Activated CD4-positive, alpha-beta T cell treated with anti-CD3 and anti-CD28 coated beads for 48 hours (primary cell): ENCODE measurements at regions not wholly inside any gene's neighbourhood (a gene's known extent, or its start where the extent isn't known, plus 50 kb on each side); places are given as distances from the start of the nearest gene placed in this dataset.
"Not testable (repeated sequence)": the region's sequence is repeated elsewhere in the genome, so short reads cannot be mapped to it uniquely, and the experiment has no call there.

Experiments used
- DNase-seq: peaks from one replicate; pipeline ENCODE4 v3.0.0-alpha.2; 2020

- no peak for DNase-seq
Observed at GRCh38 chr11:28961726-28962125, 853.5 kb downstream of the METTL15 start.

DNA sequence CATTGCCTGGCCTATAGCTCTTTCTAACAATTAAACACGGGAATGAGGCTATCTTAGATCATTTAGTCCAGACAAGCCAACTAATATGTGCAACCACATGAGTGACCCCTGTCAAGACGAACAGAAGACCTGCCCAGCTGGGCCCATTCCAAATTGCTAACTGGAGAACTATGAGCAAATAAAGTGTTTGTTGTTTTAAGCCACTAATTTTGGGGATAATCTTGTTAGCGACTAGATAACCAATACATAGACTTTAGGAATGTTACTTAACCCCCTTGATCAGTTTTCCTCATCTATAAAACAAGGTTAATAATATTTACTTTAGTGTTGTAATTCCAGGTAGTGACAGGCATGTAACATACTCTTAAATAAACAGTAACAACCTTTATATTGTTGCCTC lies 848.3 kb downstream of the METTL15 start:
- DNase-seq: no peak

DNA sequence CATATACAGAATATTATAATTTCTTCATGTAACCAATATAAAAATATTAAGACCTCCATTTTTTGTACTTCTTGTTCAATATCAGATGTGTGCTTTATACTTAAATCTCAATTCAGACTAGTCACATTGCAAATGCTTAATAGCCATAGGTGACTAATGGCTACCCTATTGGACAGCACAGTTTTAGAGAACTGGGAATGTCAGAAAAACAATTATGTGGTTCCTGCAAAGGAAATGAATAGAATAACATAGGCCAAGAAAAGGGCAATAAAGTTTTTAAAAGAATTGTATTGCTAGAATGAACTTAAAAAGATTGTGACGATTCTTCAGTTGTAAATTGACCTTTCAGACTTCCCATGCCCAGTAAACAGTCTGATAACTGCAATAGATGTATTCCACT lies 843.0 kb downstream of the METTL15 start:
- DNase-seq: no peak

GRCh38 chr11:28939381-28939780 lies 831.2 kb downstream of the METTL15 start:
- no peak for DNase-seq

DNA sequence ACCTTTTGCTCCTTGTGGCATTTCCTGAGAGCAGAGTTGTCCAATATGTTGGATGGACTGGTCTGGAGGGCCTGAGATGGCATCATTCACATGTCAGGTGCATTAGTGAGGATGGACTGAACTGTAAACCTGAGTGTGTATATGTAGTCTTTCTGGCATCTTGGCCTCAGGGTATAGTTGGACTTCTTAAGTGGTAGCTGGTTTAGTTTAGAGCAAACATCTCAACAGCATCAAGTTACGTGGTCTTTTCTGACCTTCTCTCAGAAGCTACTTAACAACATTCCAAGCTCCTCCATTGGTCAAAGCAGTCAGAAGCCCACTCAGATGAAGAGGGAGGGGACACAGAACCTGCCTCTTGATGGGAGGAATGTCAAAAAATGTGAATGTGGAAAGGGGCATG lies 829.9 kb downstream of the METTL15 start:
- DNase-seq: no peak

- DNase-seq: no peak
Observed at GRCh38 chr11:28932940-28933339, 824.8 kb downstream of the METTL15 start.

GRCh38 chr11:28924004-28924403 lies 815.8 kb downstream of the METTL15 start:
- no peak for DNase-seq

DNA sequence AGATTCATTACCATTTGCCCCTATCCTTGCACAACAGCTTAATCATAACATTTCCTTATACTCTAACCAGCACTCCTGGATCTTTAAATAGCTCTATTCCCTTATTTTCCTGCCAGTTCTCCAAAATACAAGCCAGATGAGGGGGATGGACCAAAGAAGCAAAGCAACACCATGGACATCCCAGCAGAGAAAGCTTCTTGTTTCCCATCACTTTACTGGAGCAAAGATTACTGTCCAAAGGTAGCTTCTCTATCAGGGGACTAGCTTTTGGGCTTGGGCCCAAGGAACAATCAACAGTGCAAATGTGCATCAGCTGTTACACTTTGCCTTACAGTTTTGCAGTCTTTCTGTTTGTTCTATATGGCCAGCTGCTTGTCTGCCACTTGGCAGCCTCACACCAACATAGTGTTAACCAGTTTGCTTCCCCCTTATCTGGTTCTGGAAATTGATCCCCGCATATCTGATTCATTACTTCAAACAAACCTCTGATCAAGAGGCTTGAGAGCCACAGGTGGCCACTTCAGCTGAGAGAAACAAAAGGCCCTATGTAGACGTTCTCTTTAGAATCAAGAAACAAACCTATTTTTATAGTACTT lies 814.3 kb downstream of the METTL15 start:
- no peak for DNase-seq

GRCh38 chr11:28919194-28919593 lies 811.0 kb downstream of the METTL15 start:
- no peak for DNase-seq

GRCh38 chr11:28913883-28914282 lies 805.7 kb downstream of the METTL15 start:
- no peak for DNase-seq

DNA sequence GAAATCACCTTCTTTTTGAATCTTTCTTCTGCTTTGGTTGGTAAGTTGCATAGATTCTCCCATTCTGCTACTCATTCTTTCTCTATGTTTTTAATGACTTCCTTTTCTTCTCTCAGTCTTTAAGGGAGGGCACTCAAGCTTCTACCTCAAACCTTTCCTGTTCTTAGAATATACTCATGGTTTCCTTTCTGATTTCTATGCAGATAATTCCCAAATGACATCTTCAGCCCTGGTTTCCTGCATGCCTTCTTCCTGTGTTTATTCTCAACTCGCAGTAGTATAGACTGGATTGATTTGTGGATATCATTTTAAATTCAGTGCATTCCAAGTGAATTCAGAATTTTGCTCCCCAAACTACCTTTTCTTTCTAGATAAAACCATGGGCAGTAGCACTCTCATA lies 803.6 kb downstream of the METTL15 start:
- DNase-seq: no peak

DNA sequence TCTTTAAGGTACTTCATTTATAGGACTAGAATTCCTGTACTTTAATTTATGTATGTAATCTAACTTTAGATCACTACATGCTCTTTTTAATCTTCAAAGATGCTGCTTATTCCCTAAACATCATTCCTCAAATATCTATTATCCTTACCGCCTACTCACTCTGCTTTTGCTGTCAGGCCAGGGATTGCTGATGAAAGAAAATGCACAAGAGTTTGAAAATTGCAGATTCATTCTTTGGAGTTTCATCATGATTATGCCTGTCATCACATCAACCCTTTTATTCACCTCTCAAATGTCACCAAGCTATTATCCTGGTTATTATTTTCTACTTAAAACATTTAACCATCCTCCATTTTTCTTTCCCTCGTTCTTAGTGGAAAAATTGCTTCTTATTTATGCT lies 802.7 kb downstream of the METTL15 start:
- DNase-seq: no peak

GRCh38 chr11:28903716-28904115 lies 795.5 kb downstream of the METTL15 start:
- no peak for DNase-seq

GRCh38 chr11:28900427-28900826 lies 792.2 kb downstream of the METTL15 start:
- DNase-seq: no peak

DNA sequence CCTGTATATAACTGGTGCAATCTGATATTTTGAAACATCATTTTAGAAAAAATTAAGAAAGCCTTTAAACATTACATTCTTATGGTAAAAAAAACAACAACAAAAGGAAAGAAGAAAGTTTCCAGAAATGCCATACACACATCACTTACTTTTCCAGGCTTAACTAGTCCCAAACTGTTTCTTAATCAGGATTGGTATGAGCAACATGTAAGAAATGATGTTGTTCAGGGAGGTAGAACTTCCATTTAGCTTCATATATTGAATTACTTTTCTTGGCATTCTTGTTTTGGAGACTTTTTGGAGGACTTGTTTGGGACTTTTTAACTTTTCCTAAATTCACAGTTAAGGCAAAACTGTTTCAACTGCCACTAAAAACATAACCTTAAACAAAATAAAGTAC lies 791.5 kb downstream of the METTL15 start:
- DNase-seq: no peak

DNA sequence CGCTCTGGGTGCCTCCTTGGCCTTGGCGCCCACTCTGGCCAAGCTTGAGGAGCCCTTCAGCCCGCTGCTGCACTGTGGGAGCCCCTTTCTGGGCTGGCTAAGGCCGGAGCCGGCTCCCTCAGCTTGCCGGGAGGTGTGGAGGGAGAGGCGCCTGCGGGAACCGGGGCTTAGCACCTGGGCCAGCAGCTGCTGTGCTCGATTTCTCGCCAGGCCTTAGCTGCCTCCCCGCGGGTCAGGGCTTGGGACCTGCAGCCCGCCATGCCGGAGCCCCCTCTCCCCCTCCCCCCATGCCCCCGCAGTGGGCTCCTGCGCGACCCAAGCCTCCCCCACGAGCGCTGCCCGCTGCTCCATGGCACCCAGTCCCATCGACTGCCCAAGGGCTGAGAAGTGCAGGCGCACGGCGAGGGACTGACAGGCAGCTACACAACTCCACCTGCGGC lies 782.4 kb downstream of the METTL15 start:
- not testable (repeated sequence) for DNase-seq

GRCh38 chr11:28887681-28888080 lies 779.5 kb downstream of the METTL15 start:
- DNase-seq: no peak

- DNase-seq: no peak
Observed at GRCh38 chr11:28879869-28880268, 771.7 kb downstream of the METTL15 start.

- no peak for DNase-seq
Observed at GRCh38 chr11:28878025-28878424, 769.8 kb downstream of the METTL15 start.

- DNase-seq: no peak
Observed at GRCh38 chr11:28877340-28877739, 769.2 kb downstream of the METTL15 start.

- no peak for DNase-seq
Observed at GRCh38 chr11:28874706-28875105, 766.5 kb downstream of the METTL15 start.

DNA sequence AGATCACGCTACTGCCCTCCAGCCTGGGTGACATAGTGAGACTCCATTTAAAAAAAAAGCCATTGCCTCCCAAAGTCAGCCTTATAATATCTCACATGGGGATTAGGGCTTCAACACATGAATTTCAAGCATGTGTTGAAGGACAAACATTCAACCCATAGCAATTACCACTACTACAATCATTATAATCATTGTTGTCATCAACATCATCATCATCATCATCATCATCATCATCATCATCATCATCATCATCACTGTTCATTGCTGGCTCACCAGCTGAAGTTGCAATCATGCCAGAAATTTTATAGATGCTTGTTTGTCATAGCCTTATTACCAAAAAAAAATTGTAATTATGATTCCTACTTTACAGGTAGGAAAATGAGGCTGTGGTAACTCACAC lies 762.9 kb downstream of the METTL15 start:
- no peak for DNase-seq

DNA sequence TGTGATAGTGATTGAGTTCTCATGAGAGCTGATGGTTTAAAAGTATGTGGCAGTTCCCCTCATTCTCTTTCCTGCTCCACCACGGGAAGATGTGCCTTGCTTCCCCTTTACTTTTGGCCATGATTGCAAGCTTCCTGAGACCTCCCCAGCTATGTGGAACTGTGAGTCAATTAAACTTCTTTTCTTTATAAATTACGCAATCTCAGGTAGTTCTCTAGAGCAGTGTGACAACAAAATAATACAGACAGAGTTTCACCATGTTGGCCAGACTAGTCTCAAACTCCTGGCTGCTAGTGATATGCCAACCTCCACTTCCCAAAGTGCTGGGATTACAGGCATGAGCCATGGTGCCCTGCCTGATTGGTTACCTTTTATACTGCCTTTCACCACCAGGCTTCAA lies 755.2 kb downstream of the METTL15 start:
- no peak for DNase-seq

DNA sequence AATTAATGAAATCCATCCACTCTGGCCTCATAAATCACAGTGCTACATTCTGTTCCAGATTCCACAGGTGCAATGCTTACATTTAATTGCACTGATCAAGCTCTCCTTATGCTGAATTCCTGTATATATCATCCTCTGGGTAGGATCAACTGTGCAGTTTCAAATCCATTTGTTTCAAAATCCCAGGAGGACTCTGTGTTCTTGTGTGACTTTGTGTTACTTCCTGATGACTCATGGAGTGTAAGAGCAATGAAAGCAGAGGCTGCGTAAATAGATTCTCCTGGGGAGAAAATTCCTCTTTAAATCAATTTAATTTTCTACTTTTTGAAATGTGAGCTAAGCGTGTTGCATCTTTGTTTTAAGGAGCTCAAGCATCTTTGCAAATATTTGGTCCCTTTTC lies 752.7 kb downstream of the METTL15 start:
- no peak for DNase-seq

DNA sequence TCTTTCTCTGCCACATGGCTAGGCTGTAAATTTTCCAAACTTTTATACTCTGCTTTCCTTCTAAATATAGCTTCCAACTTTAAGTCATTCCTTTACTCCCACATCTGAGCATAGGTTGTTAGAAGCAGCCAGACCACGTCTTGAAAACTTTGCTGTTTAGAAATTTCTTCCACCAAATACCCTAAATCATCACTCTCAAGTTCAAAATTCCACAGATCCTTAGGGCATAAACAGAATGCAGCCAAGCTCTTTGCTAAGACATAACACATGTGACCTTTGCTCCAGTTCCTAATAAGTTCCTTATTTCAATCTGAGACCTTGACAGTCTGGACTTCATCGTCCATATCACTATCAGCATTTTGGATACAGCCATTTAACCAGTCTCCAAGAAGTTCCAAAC lies 749.9 kb downstream of the METTL15 start:
- DNase-seq: no peak

GRCh38 chr11:28849053-28849452 lies 740.9 kb downstream of the METTL15 start:
- no peak for DNase-seq
